ENCODE measurements at regions not wholly inside any gene's neighbourhood (a gene's known extent, or its start where the extent isn't known, plus 50 kb on each side); places are given as distances from the start of the nearest gene placed in this dataset.

GRCh38 chr7:25805027-25805687, 346.8 kb upstream of the NFE2L3 start:
- no peak for ATAC-seq
- H3K27me3 Mint-ChIP-seq = peaks cover 27% of the 10 kb centered on the region
- H3K4me3 Mint-ChIP-seq = no peak overlapping the region
- H3K4me1 Mint-ChIP-seq = peaks cover 7% of the 10 kb centered on the region
- no peaks in the 10 kb centered on the region for H3K36me3 Mint-ChIP-seq
- no peak overlapping the region for H3K27ac Mint-ChIP-seq
- H3K9me3 Mint-ChIP-seq = no peaks in the 10 kb centered on the region

GRCh38 chr7:25807086-25807611, 344.8 kb upstream of the NFE2L3 start:
- H3K36me3 Mint-ChIP-seq = no peaks in the 10 kb centered on the region
- no peaks in the 10 kb centered on the region for H3K9me3 Mint-ChIP-seq
- peaks cover 7% of the 10 kb centered on the region for H3K4me1 Mint-ChIP-seq

GRCh38 chr7:25809441-25809840, 342.6 kb upstream of the NFE2L3 start:
- Mint-ChIP-seq H3K4me1 (no peaks in the 10 kb centered on the region), H3K36me3 (no peaks in the 10 kb centered on the region), H3K9me3 (no peaks in the 10 kb centered on the region), H3K27ac (no peak overlapping the region), H3K4me3 (no peak overlapping the region), H3K27me3 (peaks cover 38% of the 10 kb centered on the region)
- peak; percentile 41 for ATAC-seq

More at GRCh38 chr7:25807086-25807611, 344.8 kb upstream of the NFE2L3 start:
- Mint-ChIP-seq H3K27ac (no peak overlapping the region), H3K27me3 (peaks cover 34% of the 10 kb centered on the region), H3K4me3 (no peak overlapping the region)
- ATAC-seq = no peak

GRCh38 chr7:25812086-25812850, 339.7 kb upstream of the NFE2L3 start:
- Mint-ChIP-seq H3K27ac (no peak overlapping the region), H3K9me3 (peaks cover 2% of the 10 kb centered on the region), H3K36me3 (no peaks in the 10 kb centered on the region), H3K4me1 (no peaks in the 10 kb centered on the region), H3K27me3 (peaks cover 46% of the 10 kb centered on the region), H3K4me3 (no peak overlapping the region)
- ATAC-seq = no peak

GRCh38 chr7:25813381-25813780, 338.6 kb upstream of the NFE2L3 start:
- no peak overlapping the region for H3K27ac Mint-ChIP-seq
- no peaks in the 10 kb centered on the region for H3K4me1 Mint-ChIP-seq
- peaks cover 57% of the 10 kb centered on the region for H3K27me3 Mint-ChIP-seq
- H3K36me3 Mint-ChIP-seq = no peaks in the 10 kb centered on the region
- no peak for ATAC-seq
- H3K9me3 Mint-ChIP-seq = peaks cover 4% of the 10 kb centered on the region
- no peak overlapping the region for H3K4me3 Mint-ChIP-seq

- Mint-ChIP-seq H3K4me3 (no peak overlapping the region), H3K4me1 (peaks cover under 1% of the 10 kb centered on the region), H3K27ac (no peak overlapping the region), H3K36me3 (no peaks in the 10 kb centered on the region), H3K27me3 (peaks cover 70% of the 10 kb centered on the region), H3K9me3 (peaks cover 4% of the 10 kb centered on the region)
- no peak for ATAC-seq
Observed at GRCh38 chr7:25815711-25816110, 336.3 kb upstream of the NFE2L3 start.

GRCh38 chr7:25820432-25821040, 331.5 kb upstream of the NFE2L3 start:
- peaks cover 14% of the 10 kb centered on the region for H3K4me1 Mint-ChIP-seq
- ATAC-seq = no peak
- no peak overlapping the region for H3K4me3 Mint-ChIP-seq
- H3K36me3 Mint-ChIP-seq = no peaks in the 10 kb centered on the region
- H3K9me3 Mint-ChIP-seq = peaks cover 4% of the 10 kb centered on the region
- H3K27ac Mint-ChIP-seq = no peak overlapping the region
- peaks cover 59% of the 10 kb centered on the region for H3K27me3 Mint-ChIP-seq

- Mint-ChIP-seq H3K4me3 (no peak overlapping the region), H3K27me3 (peaks cover 59% of the 10 kb centered on the region), H3K27ac (no peak overlapping the region), H3K4me1 (peaks cover 14% of the 10 kb centered on the region), H3K36me3 (no peaks in the 10 kb centered on the region), H3K9me3 (peaks cover 4% of the 10 kb centered on the region)
- peak; percentile 47 for ATAC-seq
Observed at GRCh38 chr7:25821225-25821624, 330.8 kb upstream of the NFE2L3 start.

- no peak for ATAC-seq
- Mint-ChIP-seq H3K9me3 (no peaks in the 10 kb centered on the region), H3K27ac (no peak overlapping the region), H3K27me3 (peaks cover 59% of the 10 kb centered on the region), H3K36me3 (no peaks in the 10 kb centered on the region), H3K4me3 (no peak overlapping the region), H3K4me1 (peaks cover 14% of the 10 kb centered on the region)
Observed at GRCh38 chr7:25822823-25823222, 329.2 kb upstream of the NFE2L3 start.

- no peak overlapping the region for H3K27ac Mint-ChIP-seq
- ATAC-seq = no peak
- H3K36me3 Mint-ChIP-seq = no peaks in the 10 kb centered on the region
- H3K4me1 Mint-ChIP-seq = peaks cover 14% of the 10 kb centered on the region
- no peak overlapping the region for H3K4me3 Mint-ChIP-seq
- H3K9me3 Mint-ChIP-seq = no peaks in the 10 kb centered on the region
- peaks cover 53% of the 10 kb centered on the region for H3K27me3 Mint-ChIP-seq
Observed at GRCh38 chr7:25823571-25823970, 328.4 kb upstream of the NFE2L3 start.

GRCh38 chr7:25828468-25828867, 323.5 kb upstream of the NFE2L3 start:
- no peaks in the 10 kb centered on the region for H3K9me3 Mint-ChIP-seq
- H3K36me3 Mint-ChIP-seq = no peaks in the 10 kb centered on the region
- H3K27ac Mint-ChIP-seq = no peak overlapping the region
- H3K4me1 Mint-ChIP-seq = peaks cover 4% of the 10 kb centered on the region
- ATAC-seq = no peak
- peaks cover 20% of the 10 kb centered on the region for H3K27me3 Mint-ChIP-seq
- no peak overlapping the region for H3K4me3 Mint-ChIP-seq

- no peaks in the 10 kb centered on the region for H3K36me3 Mint-ChIP-seq
- H3K9me3 Mint-ChIP-seq = no peaks in the 10 kb centered on the region
- peaks cover 12% of the 10 kb centered on the region for H3K27me3 Mint-ChIP-seq
- H3K27ac Mint-ChIP-seq = no peak overlapping the region
- H3K4me1 Mint-ChIP-seq = no peaks in the 10 kb centered on the region
- no peak for ATAC-seq
- H3K4me3 Mint-ChIP-seq = no peak overlapping the region
Observed at GRCh38 chr7:25829663-25830062, 322.3 kb upstream of the NFE2L3 start.

- no peak overlapping the region for H3K4me3 Mint-ChIP-seq
- no peaks in the 10 kb centered on the region for H3K9me3 Mint-ChIP-seq
- no peak for ATAC-seq
- no peaks in the 10 kb centered on the region for H3K36me3 Mint-ChIP-seq
- peaks cover 12% of the 10 kb centered on the region for H3K27me3 Mint-ChIP-seq
- no peak overlapping the region for H3K27ac Mint-ChIP-seq
- no peaks in the 10 kb centered on the region for H3K4me1 Mint-ChIP-seq
Observed at GRCh38 chr7:25830215-25830614, 321.8 kb upstream of the NFE2L3 start.

- Mint-ChIP-seq H3K36me3 (no peaks in the 10 kb centered on the region), H3K9me3 (no peaks in the 10 kb centered on the region), H3K27me3 (peaks cover 13% of the 10 kb centered on the region), H3K4me3 (no peak overlapping the region), H3K27ac (no peak overlapping the region), H3K4me1 (no peaks in the 10 kb centered on the region)
- no peak for ATAC-seq
Observed at GRCh38 chr7:25831062-25831691, 320.8 kb upstream of the NFE2L3 start.

GRCh38 chr7:25831831-25832411, 320.1 kb upstream of the NFE2L3 start:
- H3K4me3 Mint-ChIP-seq = no peak overlapping the region
- ATAC-seq = no peak
- H3K36me3 Mint-ChIP-seq = no peaks in the 10 kb centered on the region
- H3K9me3 Mint-ChIP-seq = no peaks in the 10 kb centered on the region
- H3K27ac Mint-ChIP-seq = no peak overlapping the region
- peaks cover 18% of the 10 kb centered on the region for H3K27me3 Mint-ChIP-seq
- H3K4me1 Mint-ChIP-seq = no peaks in the 10 kb centered on the region
